ENCODE measurements at regions not wholly inside any gene's neighbourhood (a gene's known extent, or its start where the extent isn't known, plus 50 kb on each side); places are given as distances from the start of the nearest gene placed in this dataset.

- Histone ChIP-seq H3K36me3 (ENCODE audit: control insufficient read depth, low read length) (no peaks in the 10 kb centered on the region), H4K20me1 (ENCODE audit: control insufficient read depth, insufficient read depth, low read depth, low read length) (no peaks in the 10 kb centered on the region), H3K79me2 (ENCODE audit: control insufficient read depth, low read length) (no peaks in the 10 kb centered on the region), H3K4me3 (ENCODE audit: low read length) (no peak overlapping the region), H3F3A (ENCODE audit: control insufficient read depth, insufficient read depth) (no peaks in the 10 kb centered on the region), H3K27me3 (ENCODE audit: control insufficient read depth, low read length) (no peaks in the 10 kb centered on the region), H3K4me1 (ENCODE audit: control insufficient read depth, low read length) (no peaks in the 10 kb centered on the region), H3K4me2 (ENCODE audit: low read length) (no peak overlapping the region), H3K9me2 (replicated peaks; ENCODE audit: control insufficient read depth, low read length) (no peaks in the 10 kb centered on the region), H3K27ac (ENCODE audit: low read depth, low read length) (no peak overlapping the region), H3K9me3 (ENCODE audit: control insufficient read depth, insufficient read depth, low read length) (no peaks in the 10 kb centered on the region)
- TF ChIP-seq EZH2phosphoT487 (IDR thresholded peaks at IDR 0.05; ENCODE audit: borderline replicate concordance, low read length) (no peak), CTCF (IDR thresholded peaks at IDR 0.05; ENCODE audit: low read depth, low read length, poor library complexity, severe bottlenecking) (no peak)
Observed at GRCh38 chr18:47613929-47614328, 316.5 kb downstream of the SMAD2 start.

GRCh38 chr18:47611649-47612048 is 318.8 kb downstream of the SMAD2 start:
- Histone ChIP-seq H3K79me2 (ENCODE audit: control insufficient read depth, low read length) (no peaks in the 10 kb centered on the region), H3K4me2 (ENCODE audit: low read length) (no peak overlapping the region), H3K9me2 (replicated peaks; ENCODE audit: control insufficient read depth, low read length) (no peaks in the 10 kb centered on the region), H3K36me3 (ENCODE audit: control insufficient read depth, low read length) (no peaks in the 10 kb centered on the region), H3K4me1 (ENCODE audit: control insufficient read depth, low read length) (no peaks in the 10 kb centered on the region), H3F3A (ENCODE audit: control insufficient read depth, insufficient read depth) (no peaks in the 10 kb centered on the region), H3K27me3 (ENCODE audit: control insufficient read depth, low read length) (no peaks in the 10 kb centered on the region; the same call in 1 of the 2 replicates), H3K9me3 (ENCODE audit: control insufficient read depth, insufficient read depth, low read length) (no peaks in the 10 kb centered on the region), H3K27ac (ENCODE audit: low read depth, low read length) (no peak overlapping the region), H3K4me3 (ENCODE audit: low read length) (no peak overlapping the region), H4K20me1 (ENCODE audit: control insufficient read depth, insufficient read depth, low read depth, low read length) (no peaks in the 10 kb centered on the region)
- TF ChIP-seq EZH2phosphoT487 (IDR thresholded peaks at IDR 0.05; ENCODE audit: borderline replicate concordance, low read length) (no peak), CTCF (IDR thresholded peaks at IDR 0.05; ENCODE audit: low read depth, low read length, poor library complexity, severe bottlenecking) (no peak)

- no peaks in the 10 kb centered on the region; the same call in 1 of the 2 replicates for H3K27me3 ChIP-seq (ENCODE audit: control insufficient read depth, low read length)
- no peaks in the 10 kb centered on the region for H3K79me2 ChIP-seq (ENCODE audit: control insufficient read depth, low read length)
- H3K4me2 ChIP-seq (ENCODE audit: low read length), result no peak overlapping the region
- no peaks in the 10 kb centered on the region for H3K4me1 ChIP-seq (ENCODE audit: control insufficient read depth, low read length)
- H3K9me2 ChIP-seq (replicated peaks; ENCODE audit: control insufficient read depth, low read length), result no peaks in the 10 kb centered on the region
- no peak overlapping the region for H3K4me3 ChIP-seq (ENCODE audit: low read length)
- H3F3A ChIP-seq (ENCODE audit: control insufficient read depth, insufficient read depth), result no peaks in the 10 kb centered on the region
- no peak overlapping the region for H3K27ac ChIP-seq (ENCODE audit: low read depth, low read length)
- H3K9me3 ChIP-seq (ENCODE audit: control insufficient read depth, insufficient read depth, low read length), result no peaks in the 10 kb centered on the region
- no peaks in the 10 kb centered on the region for H4K20me1 ChIP-seq (ENCODE audit: control insufficient read depth, insufficient read depth, low read depth, low read length)
- TF ChIP-seq CTCF (IDR thresholded peaks at IDR 0.05; ENCODE audit: low read depth, low read length, poor library complexity, severe bottlenecking) (no peak), EZH2phosphoT487 (IDR thresholded peaks at IDR 0.05; ENCODE audit: borderline replicate concordance, low read length) (no peak)
- no peaks in the 10 kb centered on the region for H3K36me3 ChIP-seq (ENCODE audit: control insufficient read depth, low read length)
Observed at GRCh38 chr18:47606526-47606925, 323.9 kb downstream of the SMAD2 start.

- Histone ChIP-seq H3K4me1 (ENCODE audit: control insufficient read depth, low read length) (no peaks in the 10 kb centered on the region), H3F3A (ENCODE audit: control insufficient read depth, insufficient read depth) (no peaks in the 10 kb centered on the region), H4K20me1 (ENCODE audit: control insufficient read depth, insufficient read depth, low read depth, low read length) (no peaks in the 10 kb centered on the region), H3K79me2 (ENCODE audit: control insufficient read depth, low read length) (no peaks in the 10 kb centered on the region), H3K36me3 (ENCODE audit: control insufficient read depth, low read length) (no peaks in the 10 kb centered on the region), H3K9me3 (ENCODE audit: control insufficient read depth, insufficient read depth, low read length) (no peaks in the 10 kb centered on the region), H3K27me3 (ENCODE audit: control insufficient read depth, low read length) (no peaks in the 10 kb centered on the region; the same call in 1 of the 2 replicates), H3K27ac (ENCODE audit: low read depth, low read length) (no peak overlapping the region), H3K9me2 (replicated peaks; ENCODE audit: control insufficient read depth, low read length) (no peaks in the 10 kb centered on the region), H3K4me2 (ENCODE audit: low read length) (no peak overlapping the region), H3K4me3 (ENCODE audit: low read length) (no peak overlapping the region)
- no peak for TF ChIP-seq CTCF (IDR thresholded peaks at IDR 0.05; ENCODE audit: low read depth, low read length, poor library complexity, severe bottlenecking)
- no peak for TF ChIP-seq EZH2phosphoT487 (IDR thresholded peaks at IDR 0.05; ENCODE audit: borderline replicate concordance, low read length)
Observed at GRCh38 chr18:47605093-47605492, 325.4 kb downstream of the SMAD2 start.

All from DOHH2 (cell line).